H7 (cell line): ENCODE measurements at regions not wholly inside any gene's neighbourhood (a gene's known extent, or its start where the extent isn't known, plus 50 kb on each side); places are given as distances from the start of the nearest gene placed in this dataset.
"Not testable (repeated sequence)": the region's sequence is repeated elsewhere in the genome, so short reads cannot be mapped to it uniquely, and the experiment has no call there.

Experiments
- DNase-seq: peaks from one replicate; pipeline ENCODE4 v3.0.0; 2012
- H3K27me3 ChIP-seq: 2 replicates; pipeline ENCODE4 v1.6.0; 2011; ENCODE audit warnings: mild to moderate bottlenecking, low read length; ENCODE audit not compliant: control insufficient read depth, insufficient read depth
- H3K36me3 ChIP-seq: replicated peaks from 2 replicates; pipeline ENCODE4 v1.5.1; 2011; ENCODE audit warnings: low read length; ENCODE audit not compliant: control insufficient read depth, insufficient read depth
- H3K4me3 ChIP-seq: 2 replicates; pipeline ENCODE4 v1.5.1; 2011; ENCODE audit warnings: low read depth, mild to moderate bottlenecking, control low read depth, low read length, moderate library complexity; ENCODE audit not compliant: insufficient read depth

GRCh38 chr3:30443756-30444673 lies 162.4 kb upstream of the TGFBR2 start:
- H3K36me3 ChIP-seq: no peaks in the 10 kb centered on the region
- no peak for DNase-seq
- H3K27me3 ChIP-seq: no peaks in the 10 kb centered on the region
- H3K4me3 ChIP-seq: no peak overlapping the region

- Histone ChIP-seq H3K4me3 (no peak overlapping the region), H3K27me3 (no peaks in the 10 kb centered on the region), H3K36me3 (no peaks in the 10 kb centered on the region)
- no peak for DNase-seq
Measured at GRCh38 chr3:30448450-30449289, 157.7 kb upstream of the TGFBR2 start.

- Histone ChIP-seq H3K36me3 (no peaks in the 10 kb centered on the region), H3K27me3 (no peaks in the 10 kb centered on the region), H3K4me3 (no peak overlapping the region)
- DNase-seq: no peak
Measured at GRCh38 chr3:30449290-30449632, 157.1 kb upstream of the TGFBR2 start.

GRCh38 chr3:30452446-30452845 lies 154.0 kb upstream of the TGFBR2 start:
- DNase-seq: no peak
- Histone ChIP-seq H3K4me3 (no peak overlapping the region), H3K36me3 (no peaks in the 10 kb centered on the region), H3K27me3 (no peaks in the 10 kb centered on the region)

- H3K4me3 ChIP-seq: no peak overlapping the region
- DNase-seq: no peak
- H3K36me3 ChIP-seq: no peaks in the 10 kb centered on the region
- no peaks in the 10 kb centered on the region for H3K27me3 ChIP-seq
Measured at GRCh38 chr3:30453360-30454039, 152.9 kb upstream of the TGFBR2 start.

- H3K27me3 ChIP-seq: no peaks in the 10 kb centered on the region
- no peaks in the 10 kb centered on the region for H3K36me3 ChIP-seq
- H3K4me3 ChIP-seq: no peak overlapping the region
- DNase-seq: no peak
Measured at GRCh38 chr3:30454636-30455035, 151.8 kb upstream of the TGFBR2 start.

- H3K4me3 ChIP-seq, H3K27me3 ChIP-seq, H3K36me3 ChIP-seq, DNase-seq: not testable (repeated sequence)
Measured at GRCh38 chr3:30455112-30455511, 151.3 kb upstream of the TGFBR2 start.

- Histone ChIP-seq H3K36me3 (no peaks in the 10 kb centered on the region), H3K4me3 (no peak overlapping the region)
- no peak for DNase-seq
Measured at GRCh38 chr3:30455840-30456239, 150.6 kb upstream of the TGFBR2 start.

GRCh38 chr3:30456264-30456663 lies 150.1 kb upstream of the TGFBR2 start:
- no peak for DNase-seq
- Histone ChIP-seq H3K27me3 (no peaks in the 10 kb centered on the region), H3K36me3 (no peaks in the 10 kb centered on the region), H3K4me3 (no peak overlapping the region)

More at GRCh38 chr3:30455840-30456239, 150.6 kb upstream of the TGFBR2 start:
- H3K27me3 ChIP-seq: no peaks in the 10 kb centered on the region

- Histone ChIP-seq H3K4me3 (no peak overlapping the region), H3K27me3 (no peaks in the 10 kb centered on the region), H3K36me3 (no peaks in the 10 kb centered on the region)
- no peak for DNase-seq
Measured at GRCh38 chr3:30457081-30457480, 149.3 kb upstream of the TGFBR2 start.

GRCh38 chr3:30457726-30458125 lies 148.7 kb upstream of the TGFBR2 start:
- Histone ChIP-seq H3K27me3 (no peaks in the 10 kb centered on the region), H3K4me3 (no peak overlapping the region), H3K36me3 (no peaks in the 10 kb centered on the region)
- no peak for DNase-seq

- Histone ChIP-seq H3K36me3 (no peaks in the 10 kb centered on the region), H3K27me3 (no peaks in the 10 kb centered on the region), H3K4me3 (no peak overlapping the region)
- no peak for DNase-seq
Measured at GRCh38 chr3:30458376-30459171, 147.8 kb upstream of the TGFBR2 start.

GRCh38 chr3:30461311-30461710 lies 145.1 kb upstream of the TGFBR2 start:
- DNase-seq: no peak
- Histone ChIP-seq H3K4me3 (no peak overlapping the region), H3K27me3 (no peaks in the 10 kb centered on the region), H3K36me3 (no peaks in the 10 kb centered on the region)
